ENCODE measurements at regions not wholly inside any gene's neighbourhood (a gene's known extent, or its start where the extent isn't known, plus 50 kb on each side); places are given as distances from the start of the nearest gene placed in this dataset.

GRCh38 chr7:34421526-34421925 lies 236.5 kb upstream of the NPSR1 start:
- Histone ChIP-seq H3K36me3 (no peaks in the 10 kb centered on the region), H3K4me3 (no peak overlapping the region), H3K27me3 (replicated peaks; ENCODE audit: insufficient read depth) (no peaks in the 10 kb centered on the region), H3K27ac (no peak overlapping the region), H3K9me3 (no peaks in the 10 kb centered on the region), H3K4me1 (replicated peaks) (no peaks in the 10 kb centered on the region)
- no peak for DNase-seq (ENCODE audit: low spot score)
- intact Hi-C loops (cut with DNase I): no loop called here
- no peak for TF ChIP-seq POLR2AphosphoS5 (IDR thresholded peaks at IDR 0.05)
- no peak for TF ChIP-seq CTCF (IDR thresholded peaks at IDR 0.05)
- TF ChIP-seq POLR2A (IDR thresholded peaks at IDR 0.05): no peak
- WGBS: 59% methylated on average over 1 of the region's 1 CpG

- H3K4me1 ChIP-seq (replicated peaks): no peaks in the 10 kb centered on the region
- H3K36me3 ChIP-seq: no peaks in the 10 kb centered on the region
- no peak overlapping the region for H3K27ac ChIP-seq
- no peak for DNase-seq (ENCODE audit: low spot score)
- H3K27me3 ChIP-seq (replicated peaks; ENCODE audit: insufficient read depth): no peaks in the 10 kb centered on the region
- H3K4me3 ChIP-seq: no peak overlapping the region
- TF ChIP-seq POLR2A (IDR thresholded peaks at IDR 0.05): no peak
- no peak for TF ChIP-seq CTCF (IDR thresholded peaks at IDR 0.05)
- no peak for TF ChIP-seq POLR2AphosphoS5 (IDR thresholded peaks at IDR 0.05)
- no peaks in the 10 kb centered on the region for H3K9me3 ChIP-seq
- intact Hi-C loops (cut with DNase I): no loop called here
- 72% methylated on average over 2 of the region's 2 CpGs for WGBS
These were observed 232.8 kb upstream of the NPSR1 start for GRCh38 chr7:34425194-34425593.

GRCh38 chr7:34425631-34426384 lies 232.2 kb upstream of the NPSR1 start:
- Histone ChIP-seq H3K9me3 (no peaks in the 10 kb centered on the region), H3K4me1 (replicated peaks) (no peaks in the 10 kb centered on the region), H3K4me3 (no peak overlapping the region), H3K36me3 (no peaks in the 10 kb centered on the region), H3K27me3 (replicated peaks; ENCODE audit: insufficient read depth) (no peaks in the 10 kb centered on the region), H3K27ac (no peak overlapping the region)
- no peak for DNase-seq (ENCODE audit: low spot score)
- intact Hi-C loops (cut with DNase I): no loop called here
- no peak for TF ChIP-seq POLR2AphosphoS5 (IDR thresholded peaks at IDR 0.05)
- 75% methylated on average over 2 of the region's 2 CpGs for WGBS

- no peaks in the 10 kb centered on the region for H3K36me3 ChIP-seq
- WGBS: 30% methylated on average over 4 of the region's 4 CpGs
- intact Hi-C loops (cut with DNase I): no loop called here
- H3K9me3 ChIP-seq: no peaks in the 10 kb centered on the region
- DNase-seq (ENCODE audit: low spot score): peak; percentile 12
- TF ChIP-seq POLR2A (IDR thresholded peaks at IDR 0.05): no peak
- no peak for TF ChIP-seq POLR2AphosphoS5 (IDR thresholded peaks at IDR 0.05)
- TF ChIP-seq CTCF (IDR thresholded peaks at IDR 0.05): peak in 3 of 4 experiments; percentile 16 to 40 (median 32)
- no peak overlapping the region for H3K4me3 ChIP-seq
- H3K4me1 ChIP-seq (replicated peaks): no peaks in the 10 kb centered on the region
- H3K27ac ChIP-seq: no peak overlapping the region
- no peaks in the 10 kb centered on the region for H3K27me3 ChIP-seq (replicated peaks; ENCODE audit: insufficient read depth)
These were observed 227.6 kb upstream of the NPSR1 start for GRCh38 chr7:34430456-34430855.

GRCh38 chr7:34438436-34438835 lies 219.6 kb upstream of the NPSR1 start:
- Histone ChIP-seq H3K9me3 (no peaks in the 10 kb centered on the region), H3K4me3 (no peak overlapping the region), H3K36me3 (no peaks in the 10 kb centered on the region), H3K27me3 (replicated peaks; ENCODE audit: insufficient read depth) (no peaks in the 10 kb centered on the region), H3K27ac (no peak overlapping the region), H3K4me1 (replicated peaks) (no peaks in the 10 kb centered on the region)
- intact Hi-C loops (cut with DNase I): no loop called here
- DNase-seq (ENCODE audit: low spot score): no peak
- 66% methylated on average over 3 of the region's 3 CpGs for WGBS
- TF ChIP-seq POLR2A (IDR thresholded peaks at IDR 0.05): no peak
- TF ChIP-seq POLR2AphosphoS5 (IDR thresholded peaks at IDR 0.05): no peak
- TF ChIP-seq CTCF (IDR thresholded peaks at IDR 0.05): no peak

Measured in prostate gland (tissue), 2 donors.